ENCODE measurements at regions not wholly inside any gene's neighbourhood (a gene's known extent, or its start where the extent isn't known, plus 50 kb on each side); places are given as distances from the start of the nearest gene placed in this dataset.

- Histone ChIP-seq H3K4me1 (ENCODE audit: control insufficient read depth, insufficient read depth, low read length) (no peaks in the 10 kb centered on the region), H3K27ac (ENCODE audit: low read length) (no peak overlapping the region), H3K4me3 (ENCODE audit: low read length) (no peak overlapping the region), H3K9me3 (ENCODE audit: control insufficient read depth, low read length) (no peaks in the 10 kb centered on the region), H3K27me3 (ENCODE audit: control insufficient read depth, insufficient read depth) (no peaks in the 10 kb centered on the region)
- intact Hi-C loops (cut with DNase I), result no loop called here
- DNase-seq (no peak), ATAC-seq (peak in 1 of 2 donors; percentile 32)
- 49% methylated on average over 2 of the region's 2 CpGs for WGBS
Observed at GRCh38 chr3:22360970-22361369, 610.0 kb upstream of the ZNF385D start.

GRCh38 chr3:22361521-22361920 is 610.5 kb upstream of the ZNF385D start:
- Histone ChIP-seq H3K4me1 (ENCODE audit: control insufficient read depth, insufficient read depth, low read length) (no peaks in the 10 kb centered on the region), H3K9me3 (ENCODE audit: control insufficient read depth, low read length) (no peaks in the 10 kb centered on the region), H3K27me3 (ENCODE audit: control insufficient read depth, insufficient read depth) (no peaks in the 10 kb centered on the region), H3K4me3 (ENCODE audit: low read length) (no peak overlapping the region), H3K27ac (ENCODE audit: low read length) (no peak overlapping the region)
- intact Hi-C loops (cut with DNase I), result no loop called here
- no peak for ATAC-seq
- 27% methylated on average over 1 of the region's 1 CpG for WGBS
- no peak for DNase-seq

GRCh38 chr3:22364851-22365250 is 613.8 kb upstream of the ZNF385D start:
- ATAC-seq (no peak), DNase-seq (no peak)
- Histone ChIP-seq H3K4me1 (ENCODE audit: control insufficient read depth, insufficient read depth, low read length) (no peaks in the 10 kb centered on the region), H3K27ac (ENCODE audit: low read length) (no peak overlapping the region), H3K9me3 (ENCODE audit: control insufficient read depth, low read length) (no peaks in the 10 kb centered on the region), H3K4me3 (ENCODE audit: low read length) (no peak overlapping the region), H3K27me3 (ENCODE audit: control insufficient read depth, insufficient read depth) (no peaks in the 10 kb centered on the region)
- intact Hi-C loops (cut with DNase I), result no loop called here
- 95% methylated on average over 1 of the region's 1 CpG for WGBS

DNA sequence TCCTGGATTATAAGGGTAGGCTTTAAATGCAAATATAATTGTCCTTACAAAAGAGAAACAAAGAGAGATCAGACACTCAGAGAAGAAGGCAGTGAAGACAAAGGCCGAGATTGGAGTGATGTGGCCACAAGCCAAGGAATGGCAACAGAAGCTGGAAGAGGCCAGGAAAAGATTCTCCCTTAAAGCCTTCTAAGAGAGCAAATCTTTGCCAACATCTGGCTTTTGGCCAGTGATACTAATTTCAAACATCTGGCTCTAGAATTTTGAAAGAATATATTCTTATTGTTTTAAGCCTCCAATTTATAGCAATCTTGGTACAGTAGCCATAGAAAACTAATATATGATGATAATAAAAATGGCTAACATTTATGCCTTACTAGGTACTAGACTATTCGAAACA is 615.8 kb upstream of the ZNF385D start:
- 27% methylated on average over 2 of the region's 2 CpGs for WGBS
- Histone ChIP-seq H3K4me1 (ENCODE audit: control insufficient read depth, insufficient read depth, low read length) (no peaks in the 10 kb centered on the region), H3K27me3 (ENCODE audit: control insufficient read depth, insufficient read depth) (no peaks in the 10 kb centered on the region), H3K9me3 (ENCODE audit: control insufficient read depth, low read length) (no peaks in the 10 kb centered on the region), H3K4me3 (ENCODE audit: low read length) (no peak overlapping the region), H3K27ac (ENCODE audit: low read length) (no peak overlapping the region)
- DNase-seq, result no peak
- intact Hi-C loops (cut with DNase I), result no loop called here
- ATAC-seq, result no peak

- H3K27me3 ChIP-seq (ENCODE audit: control insufficient read depth, insufficient read depth), result no peaks in the 10 kb centered on the region
- DNase-seq (no peak), ATAC-seq (no peak)
- no peaks in the 10 kb centered on the region for H3K9me3 ChIP-seq (ENCODE audit: control insufficient read depth, low read length)
- no peak overlapping the region for H3K4me3 ChIP-seq (ENCODE audit: low read length)
- intact Hi-C loops (cut with DNase I), result no loop called here
- H3K27ac ChIP-seq (ENCODE audit: low read length), result no peak overlapping the region
- 85% methylated on average over 8 of the region's 8 CpGs for WGBS
- H3K4me1 ChIP-seq (ENCODE audit: control insufficient read depth, insufficient read depth, low read length), result peaks cover 2% of the 10 kb centered on the region
Observed at GRCh38 chr3:22371036-22371435, 620.0 kb upstream of the ZNF385D start.

GRCh38 chr3:22371607-22372291 is 620.7 kb upstream of the ZNF385D start:
- intact Hi-C loops (cut with DNase I), result no loop called here
- DNase-seq, result peak in 2 of 3 donors; percentile 27 to 35

DNA sequence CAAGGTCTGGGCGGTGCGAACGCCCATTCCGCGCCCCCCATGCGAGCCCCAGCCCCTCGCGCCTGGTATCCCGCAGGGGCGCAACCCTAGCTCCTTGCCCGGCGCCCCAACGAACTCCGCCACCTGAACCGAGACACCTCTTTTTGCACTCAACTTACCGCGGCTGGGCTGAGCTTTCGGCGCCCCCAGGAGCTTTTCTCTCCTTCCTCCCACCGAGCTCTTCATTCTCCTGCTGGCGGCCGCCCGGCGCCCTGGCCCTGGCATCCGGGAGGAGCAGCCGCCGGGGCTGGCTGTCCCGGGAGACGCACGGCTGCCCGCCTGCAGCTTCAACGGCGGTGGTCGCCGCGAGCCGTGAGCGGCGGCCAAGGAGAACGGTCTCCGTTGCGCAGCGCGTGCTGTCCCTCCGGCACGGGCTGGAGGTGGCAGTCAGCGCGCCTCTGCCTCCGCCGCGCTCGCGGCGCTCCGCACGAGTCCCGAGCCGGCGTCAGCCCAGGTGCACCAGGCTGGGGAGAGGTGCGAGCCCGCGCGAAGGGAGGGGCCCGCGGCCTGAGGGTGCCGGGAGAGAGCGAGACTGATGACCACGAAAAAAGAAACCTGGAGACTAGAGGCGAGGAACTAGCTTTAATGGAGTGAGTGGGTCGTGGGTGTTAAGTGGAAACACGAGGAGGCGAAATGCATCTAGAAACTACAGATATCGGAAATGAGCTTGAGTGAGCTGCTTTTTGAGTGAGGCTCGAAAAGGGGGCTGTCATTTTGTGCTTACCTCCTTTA is 621.5 kb upstream of the ZNF385D start:
- intact Hi-C loops (cut with DNase I), result no loop called here
- Histone ChIP-seq H3K4me3 (ENCODE audit: low read length) (peak overlapping the region; percentile 8), H3K27ac (ENCODE audit: low read length) (no peak overlapping the region), H3K9me3 (ENCODE audit: control insufficient read depth, low read length) (no peaks in the 10 kb centered on the region), H3K4me1 (ENCODE audit: control insufficient read depth, insufficient read depth, low read length) (peaks cover 2% of the 10 kb centered on the region), H3K27me3 (ENCODE audit: control insufficient read depth, insufficient read depth) (no peaks in the 10 kb centered on the region)
- DNase-seq, result peak; percentile 13 to 45 (median 40)
- ATAC-seq, result peak in 1 of 2 donors; percentile 41
- WGBS, result 2% methylated on average over 74 of the region's 74 CpGs

More at GRCh38 chr3:22371607-22372291, 620.7 kb upstream of the ZNF385D start:
- no peaks in the 10 kb centered on the region for H3K9me3 ChIP-seq (ENCODE audit: control insufficient read depth, low read length)
- H3K27ac ChIP-seq (ENCODE audit: low read length), result no peak overlapping the region
- H3K27me3 ChIP-seq (ENCODE audit: control insufficient read depth, insufficient read depth), result no peaks in the 10 kb centered on the region
- peak in 1 of 2 donors; percentile 14 for ATAC-seq
- 9% methylated on average over 23 of the region's 23 CpGs for WGBS
- peaks cover 2% of the 10 kb centered on the region for H3K4me1 ChIP-seq (ENCODE audit: control insufficient read depth, insufficient read depth, low read length)
- H3K4me3 ChIP-seq (ENCODE audit: low read length), result peak overlapping the region; percentile 8

DNA sequence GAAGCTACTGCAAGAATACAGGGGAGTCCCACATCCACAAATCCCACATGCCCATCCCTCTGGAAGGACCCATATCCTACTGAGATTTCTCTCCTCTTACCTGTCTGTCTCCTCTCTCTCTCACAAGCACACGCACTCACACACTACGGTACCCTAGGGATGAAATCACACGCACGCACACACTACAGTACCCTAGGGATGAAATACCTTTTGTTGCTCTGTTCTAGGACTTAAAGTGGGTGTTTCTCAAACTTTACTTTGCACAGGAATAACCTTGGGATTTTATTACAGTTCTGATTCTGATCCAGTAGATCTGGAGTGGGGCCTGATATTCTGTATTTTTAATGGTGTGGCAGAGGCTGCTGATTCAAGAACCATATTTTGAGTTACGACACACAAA is 622.2 kb upstream of the ZNF385D start:
- intact Hi-C loops (cut with DNase I), result no loop called here
- H3K4me1 ChIP-seq (ENCODE audit: control insufficient read depth, insufficient read depth, low read length), result peaks cover 2% of the 10 kb centered on the region
- DNase-seq (no peak), ATAC-seq (no peak)
- H3K27ac ChIP-seq (ENCODE audit: low read length), result no peak overlapping the region
- H3K27me3 ChIP-seq (ENCODE audit: control insufficient read depth, insufficient read depth), result no peaks in the 10 kb centered on the region
- H3K9me3 ChIP-seq (ENCODE audit: control insufficient read depth, low read length), result no peaks in the 10 kb centered on the region
- H3K4me3 ChIP-seq (ENCODE audit: low read length), result no peak overlapping the region
- WGBS, result 75% methylated on average over 5 of the region's 5 CpGs

- Histone ChIP-seq H3K9me3 (ENCODE audit: control insufficient read depth, low read length) (no peaks in the 10 kb centered on the region), H3K4me3 (ENCODE audit: low read length) (no peak overlapping the region), H3K27ac (ENCODE audit: low read length) (no peak overlapping the region), H3K27me3 (ENCODE audit: control insufficient read depth, insufficient read depth) (no peaks in the 10 kb centered on the region), H3K4me1 (ENCODE audit: control insufficient read depth, insufficient read depth, low read length) (peaks cover 2% of the 10 kb centered on the region)
- ATAC-seq, result no peak
- intact Hi-C loops (cut with DNase I), result no loop called here
- 81% methylated on average over 3 of the region's 3 CpGs for WGBS
- DNase-seq, result no peak
Observed at GRCh38 chr3:22373827-22374226, 622.8 kb upstream of the ZNF385D start.

DNA sequence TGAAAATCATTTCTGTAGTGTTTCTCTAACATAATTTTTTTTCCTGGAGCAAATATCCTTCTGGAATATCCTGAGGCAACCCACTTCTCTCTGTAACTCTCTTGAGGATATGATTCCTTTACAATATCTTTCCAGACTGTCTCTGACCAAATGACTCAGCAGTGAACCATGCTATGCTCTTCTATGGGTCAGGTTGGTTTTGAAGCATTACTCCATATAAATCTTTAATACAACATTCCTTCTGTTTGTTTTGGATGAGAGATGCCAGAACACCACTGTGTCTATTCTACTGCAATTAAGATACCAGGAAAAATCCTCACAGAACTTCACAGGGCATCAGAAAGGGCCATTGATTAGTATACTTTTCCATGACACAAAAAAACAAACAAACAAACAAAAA is 626.4 kb upstream of the ZNF385D start:
- ATAC-seq (no peak), DNase-seq (no peak)
- intact Hi-C loops (cut with DNase I), result no loop called here

GRCh38 chr3:22378869-22379268 is 627.9 kb upstream of the ZNF385D start:
- Histone ChIP-seq H3K4me1 (ENCODE audit: control insufficient read depth, insufficient read depth, low read length) (no peaks in the 10 kb centered on the region), H3K4me3 (ENCODE audit: low read length) (no peak overlapping the region), H3K27me3 (ENCODE audit: control insufficient read depth, insufficient read depth) (no peaks in the 10 kb centered on the region), H3K27ac (ENCODE audit: low read length) (no peak overlapping the region), H3K9me3 (ENCODE audit: control insufficient read depth, low read length) (no peaks in the 10 kb centered on the region)
- ATAC-seq (no peak), DNase-seq (no peak)
- intact Hi-C loops (cut with DNase I), result no loop called here

More for the DNA sequence above, 626.4 kb upstream of the ZNF385D start:
- Histone ChIP-seq H3K4me1 (ENCODE audit: control insufficient read depth, insufficient read depth, low read length) (no peaks in the 10 kb centered on the region), H3K9me3 (ENCODE audit: control insufficient read depth, low read length) (no peaks in the 10 kb centered on the region), H3K27me3 (ENCODE audit: control insufficient read depth, insufficient read depth) (no peaks in the 10 kb centered on the region), H3K27ac (ENCODE audit: low read length) (no peak overlapping the region), H3K4me3 (ENCODE audit: low read length) (no peak overlapping the region)

Measured in right cardiac atrium (tissue), 5 donors.